ENCODE measurements at regions not wholly inside any gene's neighbourhood (a gene's known extent, or its start where the extent isn't known, plus 50 kb on each side); places are given as distances from the start of the nearest gene placed in this dataset.

DNA sequence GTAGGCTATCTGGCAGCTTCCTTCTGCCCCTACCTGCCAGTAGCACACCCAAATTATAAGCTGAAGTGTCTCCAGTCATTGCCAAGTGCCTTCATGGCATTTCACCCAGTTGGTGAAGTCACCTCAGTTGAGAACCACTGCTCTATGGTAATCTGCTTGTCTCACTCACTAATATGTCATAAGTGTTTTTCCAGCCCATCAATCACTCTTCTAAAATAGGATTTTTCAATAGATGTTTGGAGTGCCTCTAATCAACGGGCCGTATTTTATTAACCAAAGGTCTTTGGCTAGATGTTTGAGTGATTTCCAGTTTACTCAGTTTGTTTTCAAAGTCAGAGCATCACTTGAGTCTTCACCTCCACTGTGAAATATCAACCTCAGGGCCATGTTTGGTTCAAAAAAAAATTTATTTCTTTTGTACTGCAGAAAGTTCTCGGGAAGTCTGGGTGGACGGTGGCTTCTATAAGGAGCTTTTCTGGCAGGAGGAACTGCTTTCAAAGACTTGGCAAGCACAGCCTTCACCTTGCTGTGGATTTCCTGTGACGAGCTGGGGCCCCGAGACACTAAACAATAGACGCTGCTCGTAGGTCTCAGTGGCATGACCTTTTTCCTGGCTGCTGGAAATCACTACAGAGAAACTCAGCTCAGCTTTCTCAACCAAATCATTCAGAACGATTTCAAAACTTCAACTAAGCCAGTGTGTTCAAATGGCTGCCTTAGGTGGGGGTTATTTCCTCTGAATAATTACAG is 95.2 kb upstream of the FOXF1 start:
- Mint-ChIP-seq H3K27ac (ENCODE audit: unreplicated experiment) (no peak overlapping the region), H3K36me3 (ENCODE audit: unreplicated experiment) (no peaks in the 10 kb centered on the region), H3K9me3 (ENCODE audit: unreplicated experiment) (peaks cover 18% of the 10 kb centered on the region), H3K4me3 (ENCODE audit: unreplicated experiment) (no peak overlapping the region), H3K27me3 (ENCODE audit: unreplicated experiment) (peaks cover 12% of the 10 kb centered on the region), H3K4me1 (ENCODE audit: unreplicated experiment) (no peaks in the 10 kb centered on the region)
- TF ChIP-seq, protein P1, sequence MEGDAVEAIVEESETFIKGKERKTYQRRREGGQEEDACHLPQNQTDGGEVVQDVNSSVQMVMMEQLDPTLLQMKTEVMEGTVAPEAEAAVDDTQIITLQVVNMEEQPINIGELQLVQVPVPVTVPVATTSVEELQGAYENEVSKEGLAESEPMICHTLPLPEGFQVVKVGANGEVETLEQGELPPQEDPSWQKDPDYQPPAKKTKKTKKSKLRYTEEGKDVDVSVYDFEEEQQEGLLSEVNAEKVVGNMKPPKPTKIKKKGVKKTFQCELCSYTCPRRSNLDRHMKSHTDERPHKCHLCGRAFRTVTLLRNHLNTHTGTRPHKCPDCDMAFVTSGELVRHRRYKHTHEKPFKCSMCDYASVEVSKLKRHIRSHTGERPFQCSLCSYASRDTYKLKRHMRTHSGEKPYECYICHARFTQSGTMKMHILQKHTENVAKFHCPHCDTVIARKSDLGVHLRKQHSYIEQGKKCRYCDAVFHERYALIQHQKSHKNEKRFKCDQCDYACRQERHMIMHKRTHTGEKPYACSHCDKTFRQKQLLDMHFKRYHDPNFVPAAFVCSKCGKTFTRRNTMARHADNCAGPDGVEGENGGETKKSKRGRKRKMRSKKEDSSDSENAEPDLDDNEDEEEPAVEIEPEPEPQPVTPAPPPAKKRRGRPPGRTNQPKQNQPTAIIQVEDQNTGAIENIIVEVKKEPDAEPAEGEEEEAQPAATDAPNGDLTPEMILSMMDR (IDR thresholded peaks at IDR 0.05) = no peak
- no peak for DNase-seq (ENCODE audit: extremely low spot score, unreplicated experiment)

GRCh38 chr16:86418981-86419380 is 91.3 kb upstream of the FOXF1 start:
- peaks cover 12% of the 10 kb centered on the region for H3K27me3 Mint-ChIP-seq (ENCODE audit: unreplicated experiment)
- TF ChIP-seq, protein P1 (IDR thresholded peaks at IDR 0.05) = no peak

GRCh38 chr16:86419518-86419917 is 90.8 kb upstream of the FOXF1 start:
- Mint-ChIP-seq H3K4me3 (ENCODE audit: unreplicated experiment) (no peak overlapping the region), H3K36me3 (ENCODE audit: unreplicated experiment) (no peaks in the 10 kb centered on the region), H3K9me3 (ENCODE audit: unreplicated experiment) (peaks cover 10% of the 10 kb centered on the region), H3K4me1 (ENCODE audit: unreplicated experiment) (no peaks in the 10 kb centered on the region), H3K27ac (ENCODE audit: unreplicated experiment) (no peak overlapping the region), H3K27me3 (ENCODE audit: unreplicated experiment) (peaks cover 12% of the 10 kb centered on the region)
- DNase-seq (ENCODE audit: extremely low spot score, unreplicated experiment) = no peak
- TF ChIP-seq, protein P1 (IDR thresholded peaks at IDR 0.05) = no peak

More at GRCh38 chr16:86418981-86419380, 91.3 kb upstream of the FOXF1 start:
- Mint-ChIP-seq H3K27ac (ENCODE audit: unreplicated experiment) (no peak overlapping the region), H3K4me3 (ENCODE audit: unreplicated experiment) (no peak overlapping the region), H3K9me3 (ENCODE audit: unreplicated experiment) (peaks cover 10% of the 10 kb centered on the region), H3K4me1 (ENCODE audit: unreplicated experiment) (no peaks in the 10 kb centered on the region), H3K36me3 (ENCODE audit: unreplicated experiment) (no peaks in the 10 kb centered on the region)
- no peak for DNase-seq (ENCODE audit: extremely low spot score, unreplicated experiment)

GRCh38 chr16:86421995-86422394 is 88.3 kb upstream of the FOXF1 start:
- TF ChIP-seq, protein P1 (IDR thresholded peaks at IDR 0.05) = no peak
- Mint-ChIP-seq H3K9me3 (ENCODE audit: unreplicated experiment) (peaks cover 10% of the 10 kb centered on the region), H3K36me3 (ENCODE audit: unreplicated experiment) (no peaks in the 10 kb centered on the region)

DNA sequence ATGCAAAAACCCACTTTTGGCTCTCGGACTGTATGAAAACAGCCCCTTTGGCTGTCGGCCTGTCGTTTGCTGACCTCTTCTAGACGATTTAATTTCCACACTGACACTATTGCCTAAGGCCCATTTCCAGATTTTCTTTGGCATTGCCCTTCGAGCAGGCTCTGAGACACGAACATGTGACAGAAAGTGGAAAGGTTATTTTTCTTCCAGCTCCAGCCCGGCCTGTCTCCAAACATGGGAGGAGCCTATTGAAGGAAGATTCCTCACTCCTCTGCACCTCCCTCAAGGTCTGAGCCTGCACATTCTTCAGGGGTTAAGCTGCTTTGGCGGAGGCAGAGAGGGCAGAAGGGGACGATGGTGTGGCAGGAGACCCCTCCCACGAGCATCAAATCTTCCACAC is 85.9 kb upstream of the FOXF1 start:
- H3K27ac Mint-ChIP-seq (ENCODE audit: unreplicated experiment) = no peak overlapping the region
- TF ChIP-seq, protein P1 (IDR thresholded peaks at IDR 0.05) = no peak
- no peak for DNase-seq (ENCODE audit: extremely low spot score, unreplicated experiment)
- no peaks in the 10 kb centered on the region for H3K36me3 Mint-ChIP-seq (ENCODE audit: unreplicated experiment)
- no peaks in the 10 kb centered on the region for H3K4me1 Mint-ChIP-seq (ENCODE audit: unreplicated experiment)
- H3K4me3 Mint-ChIP-seq (ENCODE audit: unreplicated experiment) = no peak overlapping the region
- no peaks in the 10 kb centered on the region for H3K27me3 Mint-ChIP-seq (ENCODE audit: unreplicated experiment)
- H3K9me3 Mint-ChIP-seq (ENCODE audit: unreplicated experiment) = peaks cover 10% of the 10 kb centered on the region

More at GRCh38 chr16:86421995-86422394, 88.3 kb upstream of the FOXF1 start:
- no peak overlapping the region for H3K4me3 Mint-ChIP-seq (ENCODE audit: unreplicated experiment)
- DNase-seq (ENCODE audit: extremely low spot score, unreplicated experiment) = no peak
- H3K27ac Mint-ChIP-seq (ENCODE audit: unreplicated experiment) = no peak overlapping the region
- peaks cover 3% of the 10 kb centered on the region for H3K27me3 Mint-ChIP-seq (ENCODE audit: unreplicated experiment)
- H3K4me1 Mint-ChIP-seq (ENCODE audit: unreplicated experiment) = no peaks in the 10 kb centered on the region
